ENCODE measurements at regions not wholly inside any gene's neighbourhood (a gene's known extent, or its start where the extent isn't known, plus 50 kb on each side); places are given as distances from the start of the nearest gene placed in this dataset.
"Not testable (repeated sequence)": the region's sequence is repeated elsewhere in the genome, so short reads cannot be mapped to it uniquely, and the experiment has no call there.

DNA sequence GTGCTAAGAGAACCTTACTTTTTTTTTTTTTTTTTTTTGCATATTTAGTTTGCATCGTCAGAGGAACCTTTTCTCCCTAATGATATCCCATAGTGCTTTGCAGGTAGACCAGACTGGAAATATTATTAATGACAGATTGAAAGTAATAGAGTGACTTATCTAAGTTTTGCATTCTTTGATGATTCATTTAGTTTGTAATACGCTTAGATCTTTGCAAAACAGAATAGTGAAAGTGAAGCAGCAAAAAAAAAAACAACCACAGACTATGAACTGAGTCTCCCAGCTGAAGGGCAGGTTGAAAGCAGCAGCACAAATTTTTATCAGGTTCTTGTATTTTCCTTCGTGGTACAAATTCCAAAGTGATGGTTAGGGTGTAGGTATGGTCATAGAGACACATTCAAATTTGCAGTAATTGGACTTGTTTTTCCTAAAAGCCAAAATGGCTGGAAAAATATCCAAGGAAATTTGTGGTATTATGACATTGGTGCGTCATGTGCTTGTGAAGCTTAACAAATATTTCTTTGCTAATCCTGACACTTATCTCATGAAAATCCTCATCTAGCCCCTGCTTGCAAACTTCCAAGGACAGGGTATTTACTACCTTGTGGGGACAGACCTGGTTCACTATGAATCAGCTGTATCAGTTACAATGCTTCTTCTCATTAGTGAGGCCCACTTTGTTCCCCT lies 81.8 kb upstream of the CREB5 start:
- no peak for DNase-seq

DNA sequence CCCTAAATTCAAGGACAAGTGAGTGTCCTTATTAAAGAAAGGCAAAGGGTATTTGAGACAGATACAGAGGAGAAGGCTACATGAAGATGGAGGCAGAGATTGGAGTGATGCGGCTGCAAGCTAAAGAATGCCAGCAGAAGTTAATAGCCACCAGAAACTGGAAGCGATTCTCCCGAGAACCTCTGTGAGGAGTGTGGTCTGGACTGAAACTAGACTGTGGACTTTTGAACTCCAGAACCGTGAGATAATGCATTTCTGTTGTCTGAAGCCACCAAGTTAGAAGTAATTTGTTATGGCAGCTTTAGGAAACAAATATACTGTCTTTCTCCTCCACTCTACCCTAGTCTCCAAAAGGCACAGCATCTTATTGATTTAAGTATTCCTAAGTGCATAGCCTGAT lies 80.3 kb upstream of the CREB5 start:
- DNase-seq: no peak

GRCh38 chr7:28333548-28333947 lies 78.8 kb upstream of the CREB5 start:
- DNase-seq: not testable (repeated sequence)

GRCh38 chr7:28336806-28337205 lies 75.5 kb upstream of the CREB5 start:
- no peak for DNase-seq

DNA sequence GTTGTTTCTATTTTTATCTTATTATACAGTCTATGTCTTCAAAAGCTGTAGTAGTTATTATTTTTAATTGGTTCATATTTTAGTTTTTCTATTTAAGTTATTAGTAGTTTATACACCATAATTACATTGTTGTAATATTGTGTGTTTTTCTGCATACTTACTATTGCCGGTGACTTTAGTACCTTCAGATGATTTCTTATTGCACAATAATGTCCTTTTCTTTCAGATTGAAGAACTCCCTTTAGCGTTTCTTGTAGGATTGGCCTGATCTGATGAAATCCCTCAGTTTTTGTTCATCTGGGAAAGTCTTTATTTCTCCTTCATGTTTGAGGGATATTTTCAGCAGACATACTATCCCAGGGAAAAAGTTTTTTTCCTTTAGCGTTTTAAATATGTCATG lies 74.3 kb upstream of the CREB5 start:
- no peak for DNase-seq

DNA sequence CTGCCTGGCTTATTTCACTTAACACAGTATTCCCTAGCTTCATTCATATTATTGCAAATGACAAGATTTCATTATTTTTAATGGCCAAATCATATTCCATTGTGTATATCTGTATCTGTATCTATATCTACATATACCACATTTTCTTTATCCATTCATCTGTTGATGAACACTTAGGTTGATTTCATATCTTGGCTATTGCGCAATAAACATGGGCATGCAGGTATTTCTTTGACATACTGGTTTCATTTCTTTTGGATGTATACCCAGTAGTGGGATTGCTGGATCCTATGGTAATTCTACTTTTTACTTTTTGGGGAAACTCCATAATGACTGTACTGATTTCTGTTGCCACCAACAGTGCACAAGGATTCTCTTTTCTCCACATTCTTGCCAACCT lies 68.9 kb upstream of the CREB5 start:
- no peak for DNase-seq

DNA sequence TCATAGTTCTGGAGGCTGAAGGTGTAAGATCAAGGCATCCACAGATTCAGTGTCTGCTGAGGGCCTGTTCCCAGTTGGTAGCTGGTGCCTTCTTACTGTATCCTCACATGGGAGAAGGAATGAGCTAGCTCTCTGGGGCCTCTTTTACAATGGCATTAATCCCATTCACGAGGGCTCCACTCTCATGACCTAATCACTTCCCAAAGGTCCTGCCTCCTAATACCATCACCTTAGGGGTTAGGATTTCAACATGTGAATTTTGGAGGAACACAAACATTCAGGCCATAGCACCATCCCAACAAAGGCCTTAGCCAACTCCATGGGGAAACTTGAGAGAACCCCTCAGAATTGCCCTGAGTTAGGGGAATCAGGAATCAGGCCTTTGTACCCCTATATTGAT lies 66.1 kb upstream of the CREB5 start:
- no peak for DNase-seq

- no peak for DNase-seq
These were observed 65.5 kb upstream of the CREB5 start for GRCh38 chr7:28346676-28347363.

- no peak for DNase-seq
These were observed 64.6 kb upstream of the CREB5 start for GRCh38 chr7:28347475-28348318.

DNA sequence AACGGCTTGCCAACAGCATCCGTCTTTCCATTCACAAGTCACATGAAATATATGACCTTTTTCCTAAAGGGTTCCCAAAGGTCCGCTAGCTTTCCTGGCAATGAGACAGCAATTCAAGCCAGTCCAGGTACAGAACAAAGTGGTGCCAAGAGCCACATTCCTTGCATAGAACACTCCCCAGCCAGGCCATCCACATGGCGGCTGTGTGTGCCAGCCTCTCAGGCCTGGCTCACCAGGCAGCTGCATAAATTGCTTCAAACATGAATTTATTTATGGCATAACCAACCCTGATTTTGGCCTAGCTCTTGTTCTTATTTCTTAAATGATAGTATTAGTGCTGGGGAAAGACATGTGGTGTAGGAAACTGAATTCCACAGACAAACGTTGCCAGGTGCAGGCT lies 63.7 kb upstream of the CREB5 start:
- no peak for DNase-seq

DNA sequence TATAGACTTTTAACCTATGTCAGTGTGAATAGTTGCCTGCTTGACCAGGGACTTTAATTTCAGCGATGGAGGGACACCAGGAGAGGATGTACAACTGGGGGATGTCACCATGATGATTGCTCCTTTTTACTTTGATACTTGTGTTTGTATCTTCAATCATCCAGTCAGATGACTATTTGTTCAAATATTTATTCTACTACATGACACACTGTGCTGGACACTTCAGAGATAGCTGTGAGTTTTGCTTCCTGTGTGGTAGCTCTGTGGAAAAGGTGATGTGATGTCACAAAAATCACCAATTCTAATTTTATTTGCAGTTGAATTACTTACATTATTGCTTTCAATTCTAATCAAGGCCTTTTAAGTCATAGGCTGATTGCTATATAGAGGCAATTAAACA lies 62.7 kb upstream of the CREB5 start:
- no peak for DNase-seq

- DNase-seq: no peak
These were observed 61.7 kb upstream of the CREB5 start for GRCh38 chr7:28350662-28351061.

GRCh38 chr7:28351450-28351849 lies 60.9 kb upstream of the CREB5 start:
- DNase-seq: no peak

DNA sequence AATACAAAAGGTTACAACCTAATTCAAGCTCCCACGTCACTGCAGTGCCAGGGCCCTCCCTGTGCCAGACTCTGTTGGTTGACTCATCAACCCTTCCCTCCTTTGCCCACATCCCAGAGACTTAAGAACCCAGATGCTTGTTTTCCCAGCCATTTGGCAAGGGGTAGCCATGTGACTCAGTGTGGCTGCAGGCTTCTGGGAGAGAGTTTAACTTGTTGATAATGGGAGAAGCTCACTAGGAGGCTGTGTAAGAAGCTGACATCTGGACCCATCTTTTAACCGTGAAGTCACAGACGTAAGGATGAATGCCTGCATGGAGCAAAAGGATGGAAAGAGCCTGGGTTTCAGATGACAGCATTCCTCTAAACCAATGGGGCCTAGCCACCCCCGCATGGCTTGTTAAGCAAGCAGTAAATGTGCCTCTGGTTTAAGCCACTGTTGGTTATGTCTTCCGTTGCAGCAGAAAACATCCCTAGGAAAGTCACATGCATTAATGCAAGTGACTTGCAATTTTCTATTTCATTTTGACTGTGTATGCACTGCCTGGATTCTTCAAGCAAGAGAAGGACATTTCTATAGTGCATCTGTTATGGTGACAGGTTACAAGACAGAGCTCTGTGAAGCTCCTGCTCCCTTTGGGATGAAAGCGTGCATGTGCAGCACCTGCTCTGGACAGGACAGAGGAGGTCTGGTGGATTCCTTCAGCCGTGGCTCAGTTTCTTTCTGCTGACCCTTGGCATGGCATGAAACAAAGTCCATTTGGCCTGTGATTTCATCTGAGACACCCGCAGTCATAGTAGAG lies 57.5 kb upstream of the CREB5 start:
- DNase-seq: no peak

GRCh38 chr7:28355635-28356319 lies 56.5 kb upstream of the CREB5 start:
- no peak for DNase-seq

DNA sequence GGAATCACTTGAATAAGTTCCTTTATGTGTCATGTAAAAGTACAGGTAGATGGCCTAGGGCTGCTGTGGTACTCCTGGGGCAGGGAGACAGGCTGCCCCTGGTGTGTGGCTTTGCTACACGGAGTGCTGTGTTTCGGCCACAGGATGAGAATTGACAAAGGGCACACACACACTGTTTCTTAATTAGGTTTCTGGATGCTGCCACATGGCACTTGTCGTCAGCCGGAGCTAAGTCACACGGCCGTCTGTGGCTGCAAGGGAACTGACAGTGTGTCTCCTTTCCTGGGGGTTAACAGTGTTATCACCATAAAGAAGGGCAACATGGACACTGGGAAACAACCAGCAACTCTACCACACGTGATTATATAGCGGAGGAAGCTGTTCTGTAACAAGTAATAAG lies 55.7 kb upstream of the CREB5 start:
- DNase-seq: no peak

DNA sequence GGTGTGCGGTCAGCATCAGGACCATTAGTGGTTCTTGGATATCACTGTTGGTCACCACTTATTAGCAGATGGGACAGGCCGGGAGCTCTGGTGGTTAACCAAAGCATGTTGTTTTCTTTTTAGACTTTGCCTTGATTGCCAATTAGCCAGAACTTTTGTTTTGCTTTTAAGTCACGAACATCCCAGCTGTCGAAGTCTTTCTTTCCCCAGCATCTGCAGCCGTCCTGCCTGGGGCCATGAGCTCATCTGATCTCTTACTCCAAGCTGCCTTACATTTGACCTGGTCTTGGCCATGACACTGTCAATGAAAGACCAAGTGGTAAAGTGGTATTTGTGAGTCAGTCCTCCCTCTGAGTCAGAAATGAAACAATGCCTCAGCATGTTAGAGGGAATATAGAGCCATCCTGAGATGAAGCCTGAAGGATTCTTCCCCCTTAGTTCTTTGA lies 53.9 kb upstream of the CREB5 start:
- DNase-seq: no peak

DNA sequence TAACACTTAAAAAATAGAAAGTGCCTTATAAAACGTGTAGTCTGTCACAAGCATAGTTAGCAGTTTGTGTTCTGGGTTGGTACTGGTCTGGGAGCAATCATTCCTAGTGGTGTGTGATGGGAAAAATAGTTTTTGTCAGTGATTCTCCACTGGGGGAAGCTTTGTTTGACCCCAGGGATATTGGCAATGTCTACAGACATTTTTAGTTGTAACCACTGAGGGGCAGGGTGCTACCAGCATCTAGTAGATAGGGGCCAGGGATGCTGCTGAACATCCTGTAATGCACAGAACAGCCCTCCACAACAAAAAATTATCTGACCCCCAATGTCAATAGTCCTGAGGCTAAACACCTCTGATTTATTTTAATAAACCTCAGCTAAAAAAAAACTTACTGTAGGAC lies 51.6 kb upstream of the CREB5 start:
- no peak for DNase-seq

GRCh38 chr7:28361551-28361950 lies 50.8 kb upstream of the CREB5 start:
- no peak for DNase-seq

- DNase-seq: no peak
These were observed 50.1 kb upstream of the CREB5 start for GRCh38 chr7:28362182-28362581.
